OCI-LY3 (cell line): ENCODE measurements at regions not wholly inside any gene's neighbourhood (a gene's known extent, or its start where the extent isn't known, plus 50 kb on each side); places are given as distances from the start of the nearest gene placed in this dataset.

Source experiments
- H2AFZ ChIP-seq: fragments of 200-600, 300-600 bp; shearing (Covaris generic); 2 replicates; pipeline ENCODE4 v1.6.0; 2014; ENCODE audit warnings: antibody characterized with exemption, low read depth, low read length
- H3K27ac ChIP-seq: fragments of 200-600, 300-600 bp; sonication (generic); 2 replicates; pipeline ENCODE4 v1.5.1; 2014; ENCODE audit warnings: mild to moderate bottlenecking, low read length, moderate library complexity, mixed read lengths
- H3K27me3 ChIP-seq: fragments of 200-600, 300-600 bp; sonication (generic); 2 replicates; pipeline ENCODE4 v1.6.1; 2014; ENCODE audit warnings: low read depth, low read length, mixed read lengths
- H3K36me3 ChIP-seq: fragments of 200-600, 300-600 bp; sonication (generic); replicated peaks from 2 replicates; pipeline ENCODE3; 2014; ENCODE audit warnings: low read depth, low read length, mixed read lengths
- H3K4me1 ChIP-seq: fragments of 300-600, 200-600 bp; sonication (generic); 2 replicates; pipeline ENCODE4 v1.6.1; 2014; ENCODE audit warnings: low read length, mixed read lengths
- H3K4me2 ChIP-seq: fragments of 200-600, 300-600 bp; sonication (generic); 2 replicates; pipeline ENCODE4 v1.6.1; 2014; ENCODE audit warnings: low read length, mixed read lengths
- H3K4me3 ChIP-seq: fragments of 300-600, 200-600 bp; sonication (generic); 2 replicates; pipeline ENCODE4 v1.5.1; 2014; ENCODE audit warnings: antibody characterized with exemption, mild to moderate bottlenecking, low read length, moderate library complexity
- H3K79me2 ChIP-seq: fragments of 300-600, 200-600 bp; shearing (Covaris generic); 2 replicates; pipeline ENCODE4 v1.6.1; 2014; ENCODE audit warnings: mild to moderate bottlenecking, low read length, mixed read lengths
- H3K9ac ChIP-seq: fragments of 300-600, 200-600 bp; shearing (Covaris generic); 2 replicates; pipeline ENCODE4 v1.6.0; 2014; ENCODE audit warnings: mild to moderate bottlenecking, low read length, moderate library complexity
- H3K9me3 ChIP-seq: fragments of 200-600, 300-600 bp; shearing (Covaris generic); 2 replicates; pipeline ENCODE4 v1.6.1; 2014; ENCODE audit warnings: low read length, mixed read lengths; ENCODE audit not compliant: insufficient read depth
- H4K20me1 ChIP-seq: fragments of 200-600, 300-600 bp; sonication (generic); 2 replicates; pipeline ENCODE4 v1.6.1; 2016; ENCODE audit warnings: low read length, mixed read lengths; ENCODE audit not compliant: insufficient read depth
- EZH2phosphoT487 ChIP-seq: fragments of 200-600 bp; shearing (Covaris generic); IDR thresholded peaks from 2 replicates; pipeline ENCODE4 v1.6.1; 2018; ENCODE audit warnings: antibody characterized with exemption, mixed run types, low read depth
- TF ChIP-seq, protein P1 (sequence below): fragments of 200-600, 300-600 bp; sonication (generic); IDR thresholded peaks from 2 replicates; pipeline ENCODE4 v1.5.1; 2014; ENCODE audit warnings: antibody characterized with exemption, low read length, low read depth

DNA sequence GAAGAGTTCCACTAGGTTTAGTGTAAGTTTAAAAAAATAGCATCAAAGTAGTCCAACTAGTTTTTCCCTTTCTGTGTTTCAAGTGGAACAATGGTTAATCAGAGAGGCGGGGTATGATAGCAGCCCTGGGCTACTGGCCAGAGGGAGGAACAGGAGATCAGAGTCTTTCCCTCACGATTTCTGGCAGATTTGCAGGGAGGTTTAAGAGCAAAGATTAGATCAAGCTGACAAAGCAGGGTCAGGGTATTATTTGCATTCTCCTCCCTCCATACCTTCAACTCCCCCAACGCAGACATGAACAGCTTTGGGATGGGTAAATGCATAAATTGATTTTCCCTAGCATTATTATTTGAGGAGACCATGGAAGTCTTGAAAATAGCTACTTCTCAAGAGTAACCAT is 277.6 kb upstream of the DIAPH2 start:
- H4K20me1 ChIP-seq, result no peaks in the 10 kb centered on the region
- H3K9ac ChIP-seq, result no peak overlapping the region
- H3K9me3 ChIP-seq, result no peaks in the 10 kb centered on the region
- no peaks in the 10 kb centered on the region for H3K27me3 ChIP-seq
- H2AFZ ChIP-seq, result no peak overlapping the region
- no peaks in the 10 kb centered on the region for H3K36me3 ChIP-seq
- no peaks in the 10 kb centered on the region for H3K79me2 ChIP-seq
- no peak overlapping the region for H3K4me3 ChIP-seq
- H3K4me2 ChIP-seq, result peak overlapping the region; percentile 42
- no peak for TF ChIP-seq EZH2phosphoT487
- TF ChIP-seq, protein P1, sequence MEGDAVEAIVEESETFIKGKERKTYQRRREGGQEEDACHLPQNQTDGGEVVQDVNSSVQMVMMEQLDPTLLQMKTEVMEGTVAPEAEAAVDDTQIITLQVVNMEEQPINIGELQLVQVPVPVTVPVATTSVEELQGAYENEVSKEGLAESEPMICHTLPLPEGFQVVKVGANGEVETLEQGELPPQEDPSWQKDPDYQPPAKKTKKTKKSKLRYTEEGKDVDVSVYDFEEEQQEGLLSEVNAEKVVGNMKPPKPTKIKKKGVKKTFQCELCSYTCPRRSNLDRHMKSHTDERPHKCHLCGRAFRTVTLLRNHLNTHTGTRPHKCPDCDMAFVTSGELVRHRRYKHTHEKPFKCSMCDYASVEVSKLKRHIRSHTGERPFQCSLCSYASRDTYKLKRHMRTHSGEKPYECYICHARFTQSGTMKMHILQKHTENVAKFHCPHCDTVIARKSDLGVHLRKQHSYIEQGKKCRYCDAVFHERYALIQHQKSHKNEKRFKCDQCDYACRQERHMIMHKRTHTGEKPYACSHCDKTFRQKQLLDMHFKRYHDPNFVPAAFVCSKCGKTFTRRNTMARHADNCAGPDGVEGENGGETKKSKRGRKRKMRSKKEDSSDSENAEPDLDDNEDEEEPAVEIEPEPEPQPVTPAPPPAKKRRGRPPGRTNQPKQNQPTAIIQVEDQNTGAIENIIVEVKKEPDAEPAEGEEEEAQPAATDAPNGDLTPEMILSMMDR, result no peak
- H3K4me1 ChIP-seq, result peaks cover 25% of the 10 kb centered on the region
- no peak overlapping the region for H3K27ac ChIP-seq

DNA sequence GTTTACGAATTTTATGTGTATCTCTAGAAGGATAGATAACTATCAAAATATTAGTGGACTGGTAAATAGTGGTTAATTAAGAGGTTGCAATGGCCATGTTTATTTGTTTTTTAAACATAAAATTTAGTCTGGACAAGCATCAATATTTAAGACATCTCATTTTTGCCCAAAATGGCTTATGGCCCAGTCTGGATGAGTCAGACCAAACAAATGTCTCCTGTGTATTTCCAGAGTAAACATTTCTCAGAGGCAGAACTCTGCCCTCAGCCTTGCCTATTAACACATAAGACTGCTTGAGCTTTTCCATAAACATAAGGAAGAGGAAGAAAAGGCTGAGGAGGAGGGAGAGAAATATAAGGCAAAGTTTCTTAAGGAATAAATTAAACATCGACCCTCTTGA is 277.1 kb upstream of the DIAPH2 start:
- Histone ChIP-seq H4K20me1 (no peaks in the 10 kb centered on the region), H3K79me2 (no peaks in the 10 kb centered on the region), H3K36me3 (no peaks in the 10 kb centered on the region), H3K9me3 (no peaks in the 10 kb centered on the region), H3K4me1 (peaks cover 25% of the 10 kb centered on the region), H3K9ac (no peak overlapping the region), H3K4me3 (no peak overlapping the region), H3K27ac (no peak overlapping the region), H2AFZ (no peak overlapping the region), H3K27me3 (no peaks in the 10 kb centered on the region), H3K4me2 (no peak overlapping the region)
- TF ChIP-seq, protein P1, result no peak

DNA sequence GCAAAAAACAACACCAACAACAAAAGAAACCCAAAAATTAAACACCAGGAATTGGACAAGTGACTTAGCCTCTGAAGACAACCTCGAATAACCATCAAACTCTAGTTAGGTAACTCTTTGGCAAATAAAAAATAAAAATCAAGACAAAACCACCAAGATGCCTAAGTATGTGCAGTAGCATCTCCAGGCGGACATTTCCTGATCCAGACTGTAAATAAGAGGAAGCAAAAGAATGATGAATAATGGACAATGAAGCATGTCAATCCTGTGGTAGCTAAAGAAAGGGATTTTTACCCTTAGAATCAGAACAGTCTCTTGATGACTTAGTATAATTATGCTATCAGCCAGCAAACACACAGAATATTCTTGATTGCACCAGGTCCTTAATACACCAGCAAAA is 276.7 kb upstream of the DIAPH2 start:
- Histone ChIP-seq H3K4me2 (no peak overlapping the region), H3K9ac (no peak overlapping the region), H3K27me3 (no peaks in the 10 kb centered on the region), H3K36me3 (no peaks in the 10 kb centered on the region), H3K4me3 (no peak overlapping the region), H3K27ac (no peak overlapping the region), H4K20me1 (no peaks in the 10 kb centered on the region), H3K79me2 (no peaks in the 10 kb centered on the region), H3K4me1 (peaks cover 24% of the 10 kb centered on the region), H3K9me3 (no peaks in the 10 kb centered on the region), H2AFZ (no peak overlapping the region)
- TF ChIP-seq, protein P1, result no peak
- no peak for TF ChIP-seq EZH2phosphoT487

- H3K4me3 ChIP-seq, result no peak overlapping the region
- no peaks in the 10 kb centered on the region for H3K79me2 ChIP-seq
- no peaks in the 10 kb centered on the region for H3K27me3 ChIP-seq
- H3K4me1 ChIP-seq, result peaks cover 14% of the 10 kb centered on the region
- no peak overlapping the region for H3K4me2 ChIP-seq
- no peaks in the 10 kb centered on the region for H4K20me1 ChIP-seq
- no peak overlapping the region for H3K27ac ChIP-seq
- H3K9ac ChIP-seq, result no peak overlapping the region
- no peak for TF ChIP-seq EZH2phosphoT487
- TF ChIP-seq, protein P1, result no peak
- no peaks in the 10 kb centered on the region for H3K36me3 ChIP-seq
- H3K9me3 ChIP-seq, result no peaks in the 10 kb centered on the region
- no peak overlapping the region for H2AFZ ChIP-seq
These were observed 273.7 kb upstream of the DIAPH2 start for GRCh38 chrX:96410927-96411326.
